HG03460 (cell line): ENCODE measurements at regions not wholly inside any gene's neighbourhood (a gene's known extent, or its start where the extent isn't known, plus 50 kb on each side); places are given as distances from the start of the nearest gene placed in this dataset.
"Not testable (repeated sequence)": the region's sequence is repeated elsewhere in the genome, so short reads cannot be mapped to it uniquely, and the experiment has no call there.

Experiments used
- ATAC-seq: cut with Tn5 transposase; IDR thresholded peaks from one replicate; pipeline ENCODE4 v1.9.1; 2021; ENCODE audit not compliant: unreplicated experiment

DNA sequence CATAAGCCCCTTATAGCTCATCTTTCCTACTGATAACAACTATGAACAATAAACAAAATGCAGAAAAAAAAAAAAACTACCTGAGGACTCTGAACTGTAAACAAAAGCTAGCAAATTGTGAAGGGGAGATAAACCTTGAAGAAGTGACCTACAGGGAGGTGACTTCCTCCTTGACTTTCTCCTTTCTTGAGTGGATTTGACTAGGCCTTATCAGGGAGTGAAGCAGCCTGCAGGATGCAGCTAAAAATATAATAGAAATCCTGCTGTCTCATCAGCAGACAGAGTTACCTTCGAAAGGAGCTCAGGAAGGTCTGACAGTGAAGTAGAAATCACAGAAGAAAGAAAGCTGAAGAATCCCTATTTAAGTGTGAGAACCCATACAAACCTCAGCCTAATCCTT, 322.0 kb upstream of the HTR1E start:
- ATAC-seq = no peak

DNA sequence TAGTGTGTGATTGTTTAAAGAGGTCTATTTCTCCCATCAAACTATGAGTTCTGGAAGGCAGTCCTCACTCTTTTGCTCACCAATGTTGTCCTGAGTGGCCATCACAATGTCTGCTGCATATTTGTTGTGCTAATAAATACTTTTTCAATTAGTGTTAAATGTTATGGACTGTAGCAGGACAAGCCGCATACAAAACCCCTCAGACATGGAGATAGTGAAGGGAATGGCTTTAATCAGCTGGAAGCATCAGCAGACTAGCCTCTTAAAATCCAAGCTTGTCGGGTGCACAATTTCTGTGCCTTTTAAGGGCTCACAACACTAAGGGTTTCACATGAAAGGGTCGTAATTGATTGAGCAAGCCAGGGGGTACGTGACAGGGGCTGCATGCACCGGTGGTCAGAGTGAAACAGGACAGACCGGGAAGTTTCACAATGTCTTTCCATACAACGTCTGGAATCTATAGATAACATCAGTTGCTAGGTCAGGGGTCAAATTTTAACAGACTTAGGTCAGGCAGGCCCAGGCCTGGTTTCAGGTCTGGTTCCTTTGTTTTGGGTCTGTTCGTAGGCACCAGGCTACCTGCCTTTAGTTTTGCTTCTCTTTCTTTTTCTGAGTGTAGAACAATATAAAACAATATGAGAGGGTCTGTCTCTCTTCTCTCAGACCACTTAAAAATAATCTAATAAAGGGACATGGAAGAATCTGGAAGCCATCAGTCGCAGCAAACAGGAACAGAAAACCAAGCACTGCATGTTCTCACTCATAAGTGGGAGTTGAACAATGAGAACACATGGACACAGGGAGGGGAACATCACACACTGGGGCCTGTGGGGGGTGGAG, 327.6 kb upstream of the HTR1E start:
- ATAC-seq = no peak

DNA sequence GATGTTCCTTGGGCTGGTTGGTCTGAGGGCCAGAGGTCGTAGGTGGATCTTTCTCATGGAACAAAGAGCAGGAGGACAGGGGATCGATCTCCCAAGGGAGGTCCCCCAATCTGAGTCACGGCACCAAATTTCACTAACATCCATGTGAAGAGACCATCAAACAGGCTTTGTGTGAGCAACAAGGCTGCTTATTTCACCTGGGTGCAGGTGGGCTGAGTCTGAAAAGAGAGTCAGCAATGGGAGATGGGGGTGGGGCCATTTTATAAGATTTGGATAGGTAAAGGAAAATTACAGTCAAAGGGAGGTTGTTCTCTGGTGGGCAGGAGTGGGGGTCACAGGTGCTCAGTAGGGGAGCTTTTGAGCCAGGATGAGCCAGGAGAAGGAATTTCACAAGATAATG, 334.0 kb upstream of the HTR1E start:
- not testable (repeated sequence) for ATAC-seq

DNA sequence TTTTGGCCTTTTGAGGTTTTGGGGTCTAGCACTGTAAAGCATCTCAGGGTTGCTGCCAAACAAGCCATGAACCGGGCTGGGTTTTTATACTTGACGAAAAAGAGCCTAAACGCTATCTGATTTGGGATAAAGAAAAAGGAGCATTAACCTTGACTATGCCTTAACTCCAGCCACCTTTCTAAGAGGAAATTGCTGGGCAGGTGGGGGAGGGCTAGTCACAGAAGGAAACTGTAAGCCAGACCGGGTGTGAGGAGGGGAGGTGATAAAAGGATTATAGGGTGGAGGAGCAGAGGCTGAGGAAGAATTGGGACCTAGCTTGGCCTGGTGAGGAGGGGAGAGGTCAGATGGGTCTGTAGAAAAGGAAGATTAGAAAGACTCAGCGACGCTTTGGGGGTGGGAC, 335.2 kb upstream of the HTR1E start:
- ATAC-seq = not testable (repeated sequence)

DNA sequence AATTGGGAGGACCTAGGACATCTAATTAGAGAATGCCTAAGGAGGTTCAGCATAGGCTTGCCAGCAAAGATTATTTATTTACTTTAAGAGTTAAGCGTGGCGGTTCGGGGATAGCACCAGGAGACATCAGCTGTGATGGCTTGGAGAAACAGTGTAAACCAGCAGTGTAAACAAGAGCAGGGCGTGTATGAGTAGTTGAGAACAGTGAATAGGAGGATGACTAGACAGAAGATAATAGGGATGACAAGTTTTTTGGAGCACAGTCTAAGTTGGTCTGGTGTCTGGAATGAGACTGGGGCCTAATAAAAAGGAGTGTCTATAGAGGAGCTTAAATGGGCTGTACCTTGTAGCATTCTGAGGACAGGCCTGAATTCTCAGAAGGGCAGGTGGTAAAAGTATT, 338.4 kb upstream of the HTR1E start:
- ATAC-seq = not testable (repeated sequence)

DNA sequence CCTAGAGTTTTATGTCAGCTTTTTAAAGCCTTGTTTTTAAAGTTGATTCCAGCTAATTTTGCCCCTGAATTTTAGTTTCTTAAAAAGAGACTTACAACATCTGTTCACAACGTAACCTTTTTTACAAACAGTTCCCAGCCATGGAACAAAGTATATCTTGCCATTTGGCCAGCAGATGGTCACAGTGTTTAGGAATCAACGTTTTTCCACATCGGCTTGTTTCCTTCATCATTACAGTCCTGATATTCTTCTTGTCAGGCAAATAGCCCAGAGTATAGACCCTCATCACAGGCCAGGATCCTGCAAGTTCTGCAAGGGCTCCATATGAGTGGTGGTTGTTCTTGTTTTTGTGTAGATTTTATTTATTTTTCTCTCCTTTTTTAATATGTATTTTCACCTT, 341.7 kb upstream of the HTR1E start:
- no peak for ATAC-seq

DNA sequence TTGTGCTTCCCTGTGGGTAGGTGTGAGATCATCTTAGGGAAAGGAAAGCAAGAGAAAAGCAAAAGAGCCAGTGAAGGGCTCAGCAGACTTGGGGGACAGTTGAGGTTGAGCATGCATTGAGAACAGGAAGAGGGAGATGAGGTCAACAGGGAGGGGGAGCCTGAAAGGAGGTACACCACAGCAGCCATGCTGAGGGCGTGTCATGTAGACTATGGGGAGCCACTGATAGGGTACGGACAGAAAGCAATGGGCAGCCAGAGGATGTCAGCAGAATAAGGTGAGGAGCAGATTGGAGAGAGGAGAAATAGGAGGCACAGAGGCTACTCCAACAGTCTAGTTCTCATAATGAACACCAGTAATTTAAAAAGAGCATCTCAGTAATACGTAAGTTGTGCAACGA, 351.1 kb upstream of the HTR1E start:
- no peak for ATAC-seq

DNA sequence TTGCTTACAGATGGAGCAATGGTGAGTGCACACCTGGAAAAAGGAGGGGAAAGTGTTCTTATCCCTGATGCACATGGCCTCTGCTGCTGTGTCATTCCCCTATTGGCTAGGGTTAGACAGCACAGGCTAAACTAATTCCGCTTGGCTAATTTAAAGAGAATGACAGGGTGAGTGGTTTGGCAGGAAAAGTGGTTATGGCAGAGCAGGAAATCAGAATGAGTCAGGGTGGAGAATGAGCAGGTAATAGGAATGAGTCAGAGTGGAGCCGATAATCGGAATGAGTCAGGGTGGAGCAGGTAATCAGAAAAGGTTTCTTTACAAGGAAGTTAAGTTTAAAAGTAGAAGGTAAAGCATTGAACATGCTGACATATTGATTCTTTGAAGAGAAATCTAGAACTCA, 355.5 kb upstream of the HTR1E start:
- no peak for ATAC-seq

DNA sequence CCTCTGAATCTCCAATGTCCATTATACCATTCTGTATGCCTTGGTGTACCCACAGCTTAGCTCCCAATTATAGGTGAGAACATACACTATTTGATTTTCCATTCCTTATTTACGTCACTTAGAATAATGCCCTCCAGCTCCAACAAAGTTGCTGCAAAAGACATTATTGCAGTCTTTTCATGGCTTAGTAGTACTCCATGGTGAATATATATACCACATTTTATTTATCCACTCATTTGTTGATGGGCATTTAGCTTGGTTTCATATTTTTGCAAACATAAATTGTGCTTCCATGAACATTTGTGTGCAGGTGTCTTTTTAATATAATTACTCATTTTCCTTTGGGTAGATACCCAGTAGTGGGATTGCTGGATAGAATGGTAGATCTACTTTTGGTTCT, 374.1 kb upstream of the HTR1E start:
- no peak for ATAC-seq

DNA sequence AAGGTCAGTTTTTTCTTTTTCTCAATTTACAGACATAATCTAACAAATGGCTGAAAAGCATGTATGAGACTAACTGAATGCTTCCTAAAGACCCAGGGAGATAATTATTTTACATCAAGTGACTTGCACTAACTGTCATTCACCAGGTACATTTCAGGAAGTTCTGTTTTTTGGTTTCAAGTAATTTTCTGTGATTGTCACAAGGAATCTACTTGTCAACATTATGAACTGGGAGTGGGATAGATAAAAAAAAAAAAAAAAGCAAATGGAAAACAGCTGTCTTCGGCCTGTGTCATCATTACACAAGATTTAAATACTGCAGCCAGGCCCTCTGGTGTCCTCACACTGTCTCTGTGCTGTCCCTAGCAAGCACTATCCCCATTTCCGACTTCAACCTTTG, 379.0 kb upstream of the HTR1E start:
- no peak for ATAC-seq

DNA sequence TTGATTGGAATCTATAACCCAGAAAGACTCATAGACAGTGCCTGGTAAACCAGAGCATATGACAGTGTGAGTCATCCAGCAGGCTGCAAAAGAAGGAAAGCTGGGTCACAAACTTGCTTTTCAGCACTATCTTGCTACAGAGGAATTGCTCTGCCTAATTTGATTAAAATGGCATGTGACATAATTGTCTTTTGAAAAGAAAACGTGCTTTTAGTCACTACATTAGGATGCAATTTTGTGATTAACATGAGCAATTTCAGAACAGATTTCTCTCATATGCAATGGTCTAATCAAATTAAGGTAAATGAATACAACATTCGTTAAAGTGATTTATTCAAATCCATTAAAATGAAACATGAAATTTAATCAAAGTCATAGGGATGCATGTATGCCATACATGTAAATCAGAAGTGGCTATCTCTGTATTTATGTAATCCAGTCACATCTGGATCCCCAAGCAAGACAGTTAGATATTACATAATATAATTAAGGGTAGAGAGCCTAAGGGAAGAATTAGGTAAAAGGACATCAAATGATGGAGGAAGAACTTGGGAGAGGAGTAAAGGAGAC, 400.0 kb upstream of the HTR1E start:
- no peak for ATAC-seq

DNA sequence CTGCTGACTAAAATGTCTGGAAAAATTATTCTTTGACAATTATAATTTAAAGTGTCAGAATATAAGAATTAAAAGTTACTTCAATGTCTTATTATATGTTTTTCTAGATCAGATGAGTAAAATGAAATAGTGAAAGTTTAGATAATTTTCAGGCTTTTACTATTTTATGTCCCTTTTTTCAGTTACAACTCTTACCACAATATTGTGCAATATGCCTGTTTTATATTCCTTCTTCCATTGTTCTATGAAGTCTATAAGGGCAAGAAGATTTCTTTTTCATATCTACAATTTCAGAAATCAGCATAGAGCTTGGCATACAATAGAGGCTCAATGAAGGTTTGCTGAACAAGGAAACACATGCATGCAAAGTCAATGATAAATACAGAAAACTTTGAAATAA, 401.2 kb upstream of the HTR1E start:
- no peak for ATAC-seq

DNA sequence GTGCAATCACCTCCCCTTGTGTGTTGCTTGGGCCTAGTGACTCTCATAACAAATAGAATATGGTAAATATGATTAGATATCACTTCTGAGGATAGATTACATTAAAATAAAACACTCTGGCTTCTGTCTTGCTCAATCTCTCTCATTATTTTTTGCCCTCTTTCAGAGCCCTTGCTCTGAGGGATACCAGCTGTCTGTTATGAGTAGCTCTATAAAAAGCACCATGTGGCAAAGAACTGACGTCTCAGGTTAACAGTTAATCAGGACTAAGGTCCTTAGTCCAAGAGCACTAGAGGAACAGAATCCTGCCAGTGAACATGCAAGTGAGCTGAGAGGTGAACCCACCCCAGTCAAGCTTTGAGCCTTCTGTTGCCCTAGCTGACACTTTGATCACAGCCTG, 402.2 kb upstream of the HTR1E start:
- no peak for ATAC-seq

DNA sequence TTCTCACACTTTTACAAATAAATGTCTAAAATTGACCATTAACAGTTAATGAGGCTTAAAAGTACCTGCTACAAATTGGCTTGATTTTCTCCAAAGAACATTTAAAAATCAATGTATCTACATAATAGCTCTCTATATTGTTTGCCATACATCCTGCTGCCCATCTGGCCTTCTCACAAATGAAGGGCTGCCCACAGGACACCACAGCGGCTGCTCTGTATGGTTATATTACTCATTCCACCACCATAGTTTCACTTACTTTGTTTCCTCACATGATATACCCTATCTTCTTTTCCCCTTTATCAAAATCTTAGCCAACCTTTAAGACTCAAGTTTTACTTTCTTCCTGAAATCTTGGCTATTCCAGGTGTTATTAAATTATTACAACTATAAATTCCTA, 407.7 kb upstream of the HTR1E start:
- ATAC-seq = no peak

DNA sequence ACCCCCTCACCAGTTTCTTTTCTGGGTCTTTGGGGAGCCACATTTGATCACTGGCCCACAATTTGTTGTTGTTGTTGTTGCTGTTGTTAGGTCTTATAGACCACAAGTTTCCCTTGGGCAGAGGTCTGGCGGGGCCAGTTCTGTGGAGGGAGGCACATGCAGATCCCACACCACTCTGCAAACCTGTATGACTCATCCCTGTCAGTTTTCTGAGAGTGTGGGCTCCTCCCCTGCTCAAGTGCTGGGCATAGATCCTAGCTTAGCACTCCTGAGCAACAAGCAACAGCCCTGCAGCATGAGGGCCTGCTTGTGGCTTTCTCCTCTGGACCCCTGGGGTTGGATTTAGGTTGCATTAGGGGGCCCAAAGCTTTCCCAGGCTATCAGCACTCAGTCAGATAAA, 411.1 kb upstream of the HTR1E start:
- no peak for ATAC-seq

DNA sequence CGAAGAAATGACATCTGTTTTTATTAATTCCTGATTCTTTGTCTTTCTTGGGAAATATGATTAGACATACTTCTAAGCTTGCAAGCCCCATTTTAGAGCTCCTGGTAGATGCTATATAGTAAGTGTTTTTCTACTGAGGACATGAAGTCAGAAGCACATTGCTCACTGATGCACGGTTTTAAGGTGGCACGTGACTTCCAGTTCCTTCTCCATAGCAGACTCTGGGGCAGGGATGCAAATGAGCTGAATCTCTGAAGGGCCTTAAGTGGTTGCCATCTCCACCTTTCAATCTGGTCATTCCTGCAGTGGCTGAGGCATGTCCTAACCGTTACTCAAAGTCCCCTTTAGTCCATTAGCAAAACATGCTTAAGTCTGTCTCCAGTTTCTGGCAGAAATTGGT, 421.2 kb upstream of the HTR1E start:
- no peak for ATAC-seq

DNA sequence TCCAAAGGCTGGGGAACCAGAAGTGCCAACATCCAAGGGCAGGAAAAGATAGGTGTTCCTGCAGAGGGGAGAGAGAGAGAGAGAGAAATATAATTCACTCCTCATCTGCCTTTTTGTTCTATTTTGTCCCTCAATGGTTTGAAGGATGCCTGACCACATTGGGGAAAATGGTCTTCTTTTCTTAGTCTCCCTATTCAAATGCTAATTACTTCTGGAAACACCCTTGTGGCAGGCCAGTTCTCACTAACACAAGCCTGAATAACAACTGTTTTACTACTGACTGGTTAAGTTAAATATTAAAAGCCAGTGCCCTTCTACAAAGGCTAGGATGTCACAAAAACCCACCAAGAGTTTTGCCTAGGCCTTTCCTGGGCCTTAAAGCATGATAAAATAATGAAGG, 425.4 kb upstream of the HTR1E start:
- ATAC-seq = no peak

DNA sequence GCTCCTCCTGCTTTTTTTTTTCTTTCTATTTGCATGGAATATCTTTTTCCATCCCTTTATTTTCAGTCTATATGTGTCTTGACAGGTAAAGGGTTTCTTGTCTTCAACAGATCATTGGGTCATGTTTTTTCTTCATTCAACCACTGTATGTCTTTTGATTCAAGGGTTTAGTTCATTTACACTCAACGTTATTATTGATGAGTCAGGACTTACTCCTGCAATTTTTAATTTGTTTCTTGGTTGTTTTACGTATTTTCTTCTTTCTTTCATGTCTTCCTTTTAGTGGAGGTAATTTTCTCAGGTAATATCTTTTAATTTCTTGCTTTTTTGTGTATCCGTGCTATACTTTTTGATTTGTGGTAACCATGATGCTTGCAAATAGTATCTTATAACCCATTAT, 429.1 kb upstream of the HTR1E start:
- ATAC-seq = no peak

DNA sequence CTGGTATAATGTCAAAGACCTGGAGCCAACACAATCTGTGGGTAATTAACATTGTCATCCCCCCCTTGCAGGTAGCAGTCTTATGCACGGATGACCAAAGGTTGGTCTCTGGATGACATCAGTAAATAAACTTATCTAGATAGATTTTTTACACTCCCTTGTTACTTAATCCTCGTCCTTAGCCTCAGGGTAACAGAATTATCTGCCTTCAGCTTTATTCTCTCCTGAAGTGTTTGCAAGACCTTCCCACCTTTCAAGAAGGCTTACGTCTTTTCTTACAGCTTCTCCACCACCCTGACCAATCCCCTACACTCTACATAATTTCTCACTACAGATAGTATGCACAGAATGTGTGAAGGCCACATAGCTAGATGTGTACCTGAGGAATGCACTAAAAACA, 434.8 kb upstream of the HTR1E start:
- no peak for ATAC-seq

DNA sequence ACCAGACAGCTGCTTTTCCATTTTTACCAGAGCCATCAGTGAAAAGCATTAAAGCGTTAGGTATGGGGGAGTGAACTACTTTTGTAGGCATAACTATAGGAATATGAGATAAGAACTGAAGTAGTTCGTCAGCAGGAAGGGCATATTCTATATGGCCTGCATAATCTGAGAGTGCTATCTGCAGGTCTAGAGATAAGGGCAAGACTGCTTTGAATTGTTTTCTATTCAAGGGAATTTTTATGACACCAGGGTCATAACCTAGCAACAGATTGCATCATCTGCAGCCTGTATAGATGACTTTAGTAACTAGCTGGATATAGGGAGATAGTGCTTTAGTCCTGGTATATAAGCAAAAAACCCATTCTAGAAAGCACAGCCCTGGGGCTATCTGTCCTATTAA, 437.3 kb upstream of the HTR1E start:
- no peak for ATAC-seq

DNA sequence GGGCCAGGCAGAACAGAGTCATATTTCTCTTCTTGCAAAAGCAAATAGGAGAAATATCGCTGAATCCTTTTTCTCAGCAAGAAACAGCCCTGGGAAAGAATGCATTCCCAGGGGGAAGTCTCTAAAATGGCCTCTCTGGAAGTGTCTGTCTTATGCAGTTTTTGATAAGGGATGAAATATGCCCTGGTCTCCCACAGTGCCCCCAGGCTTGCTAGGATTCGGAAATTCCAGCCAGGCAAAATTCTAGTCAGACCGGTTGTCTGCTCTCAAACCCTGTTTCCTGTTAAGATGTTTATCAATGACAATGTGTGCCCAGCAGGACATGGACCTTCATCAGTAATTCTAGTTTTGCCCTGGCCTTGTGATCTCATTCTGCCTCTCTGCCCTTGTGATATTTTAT, 448.3 kb upstream of the HTR1E start:
- ATAC-seq = not testable (repeated sequence)

DNA sequence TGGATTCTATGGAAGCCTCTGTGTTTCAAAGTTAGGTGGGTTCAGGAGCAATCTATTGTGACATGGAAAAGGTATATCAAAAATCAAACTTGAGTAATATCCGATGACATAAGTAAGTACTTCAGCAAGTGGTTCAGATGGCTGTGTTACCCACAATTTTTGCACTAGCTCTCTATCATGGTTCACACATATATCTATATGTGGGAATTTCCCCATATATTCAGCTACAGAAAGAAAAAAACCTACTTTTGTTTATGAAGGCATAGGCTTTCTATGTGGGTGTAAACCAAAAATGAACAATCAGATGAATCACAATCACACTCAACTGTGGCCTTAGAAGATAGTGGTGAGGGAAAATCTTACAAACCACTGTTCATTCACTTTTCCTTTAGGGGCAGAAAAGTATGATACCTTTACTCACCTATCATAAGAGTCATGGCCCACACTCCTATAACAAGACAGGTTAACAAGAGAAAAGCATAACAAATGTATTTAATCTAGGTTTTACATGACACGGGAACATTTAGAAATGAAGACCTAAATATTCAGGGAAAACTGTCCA, 449.6 kb upstream of the HTR1E start:
- no peak for ATAC-seq

DNA sequence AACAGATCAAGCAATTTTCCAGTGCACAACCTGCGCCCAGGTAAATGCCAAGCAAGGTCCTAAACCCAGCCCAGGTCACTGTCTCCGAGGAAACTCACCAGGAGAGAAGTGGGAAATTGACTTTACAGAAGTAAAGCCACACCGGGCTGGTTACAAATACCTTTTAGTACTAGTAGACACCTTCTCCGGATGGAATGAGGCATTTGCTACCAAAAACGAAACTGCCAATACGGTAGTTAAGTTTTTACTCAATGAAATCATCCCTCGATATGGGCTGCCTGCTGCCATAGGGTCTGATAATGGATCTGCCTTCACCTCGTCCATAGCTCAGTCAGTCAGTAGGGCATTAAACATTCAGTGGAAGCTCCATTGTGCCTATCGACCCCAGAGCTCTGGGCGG, 459.0 kb upstream of the HTR1E start:
- not testable (repeated sequence) for ATAC-seq
